ENCODE measurements at regions not wholly inside any gene's neighbourhood (a gene's known extent, or its start where the extent isn't known, plus 50 kb on each side); places are given as distances from the start of the nearest gene placed in this dataset.
"Not testable (repeated sequence)": the region's sequence is repeated elsewhere in the genome, so short reads cannot be mapped to it uniquely, and the experiment has no call there.

GRCh38 chr5:131005963-131006684 lies 158.9 kb downstream of the HINT1 start:
- no peak for DNase-seq (ENCODE audit: low read depth in 1 of 2, low spot score in 1 of 2)

- no peak for DNase-seq (ENCODE audit: low read depth in 1 of 2, low spot score in 1 of 2)
These were observed 163.5 kb downstream of the HINT1 start for GRCh38 chr5:131001507-131001906.

GRCh38 chr5:131000289-131000688 lies 164.8 kb downstream of the HINT1 start:
- no peak for DNase-seq (ENCODE audit: low read depth in 1 of 2, low spot score in 1 of 2)

GRCh38 chr5:130996720-130997119 lies 168.3 kb downstream of the HINT1 start:
- DNase-seq (ENCODE audit: low read depth in 1 of 2, low spot score in 1 of 2) = not testable (repeated sequence)

- no peak for DNase-seq (ENCODE audit: low read depth in 1 of 2, low spot score in 1 of 2)
These were observed 169.2 kb downstream of the HINT1 start for GRCh38 chr5:130995851-130996250.

- DNase-seq (ENCODE audit: low read depth in 1 of 2, low spot score in 1 of 2) = no peak
These were observed 169.9 kb downstream of the HINT1 start for GRCh38 chr5:130995254-130995515.

GRCh38 chr5:130994496-130995253 lies 170.4 kb downstream of the HINT1 start:
- no peak for DNase-seq (ENCODE audit: low read depth in 1 of 2, low spot score in 1 of 2)

GRCh38 chr5:130992621-130993020 lies 172.4 kb downstream of the HINT1 start:
- DNase-seq (ENCODE audit: low read depth in 1 of 2, low spot score in 1 of 2) = no peak

- no peak for DNase-seq (ENCODE audit: low read depth in 1 of 2, low spot score in 1 of 2)
These were observed 173.0 kb downstream of the HINT1 start for GRCh38 chr5:130992095-130992494.

GRCh38 chr5:130985776-130986175 lies 179.3 kb downstream of the HINT1 start:
- DNase-seq (ENCODE audit: low read depth in 1 of 2, low spot score in 1 of 2) = no peak

GRCh38 chr5:130981663-130982062 lies 183.4 kb downstream of the HINT1 start:
- DNase-seq (ENCODE audit: low read depth in 1 of 2, low spot score in 1 of 2) = no peak

GRCh38 chr5:130978475-130978874 lies 186.6 kb downstream of the HINT1 start:
- no peak for DNase-seq (ENCODE audit: low read depth in 1 of 2, low spot score in 1 of 2)

GRCh38 chr5:130976493-130976892 lies 188.6 kb downstream of the HINT1 start:
- no peak for DNase-seq (ENCODE audit: low read depth in 1 of 2, low spot score in 1 of 2)

GRCh38 chr5:130975847-130976246 lies 189.2 kb downstream of the HINT1 start:
- DNase-seq (ENCODE audit: low read depth in 1 of 2, low spot score in 1 of 2) = no peak

GRCh38 chr5:130975299-130975698 lies 189.8 kb downstream of the HINT1 start:
- no peak for DNase-seq (ENCODE audit: low read depth in 1 of 2, low spot score in 1 of 2)

- no peak for DNase-seq (ENCODE audit: low read depth in 1 of 2, low spot score in 1 of 2)
These were observed 190.9 kb downstream of the HINT1 start for GRCh38 chr5:130974021-130974683.

- no peak for DNase-seq (ENCODE audit: low read depth in 1 of 2, low spot score in 1 of 2)
These were observed 198.0 kb downstream of the HINT1 start for GRCh38 chr5:130966990-130967525.

GRCh38 chr5:130965920-130966319 lies 199.1 kb downstream of the HINT1 start:
- no peak for DNase-seq (ENCODE audit: low read depth in 1 of 2, low spot score in 1 of 2)

- no peak for DNase-seq (ENCODE audit: low read depth in 1 of 2, low spot score in 1 of 2)
These were observed 199.7 kb downstream of the HINT1 start for GRCh38 chr5:130965360-130965759.

GRCh38 chr5:130964231-130965202 lies 200.5 kb downstream of the HINT1 start:
- DNase-seq (ENCODE audit: low read depth in 1 of 2, low spot score in 1 of 2) = no peak

- no peak for DNase-seq (ENCODE audit: low read depth in 1 of 2, low spot score in 1 of 2)
These were observed 201.3 kb downstream of the HINT1 start for GRCh38 chr5:130963798-130964197.

All from activated CD4-positive, alpha-beta T cell treated with anti-CD3 and anti-CD28 coated beads, Interleukin-2, amount 50 U/mL, for 24 hours (primary cell).